ENCODE measurements at regions not wholly inside any gene's neighbourhood (a gene's known extent, or its start where the extent isn't known, plus 50 kb on each side); places are given as distances from the start of the nearest gene placed in this dataset.
"Not testable (repeated sequence)": the region's sequence is repeated elsewhere in the genome, so short reads cannot be mapped to it uniquely, and the experiment has no call there.

- Histone ChIP-seq H4K20me1 (ENCODE audit: insufficient read depth, low read length) (no peaks in the 10 kb centered on the region), H3K9ac (ENCODE audit: low read depth, low read length) (no peak overlapping the region), H3K79me2 (ENCODE audit: insufficient read depth, low read length) (no peaks in the 10 kb centered on the region), H3K4me1 (ENCODE audit: insufficient read depth, low read length) (no peaks in the 10 kb centered on the region), H3K9me3 (ENCODE audit: insufficient read depth, low read length, severe bottlenecking) (no peaks in the 10 kb centered on the region), H3K27ac (ENCODE audit: low read length) (no peak overlapping the region), H3K4me3 (ENCODE audit: low read depth in 1 of 2, low read length in 2 of 2) (no peak overlapping the region), H3K36me3 (ENCODE audit: insufficient read depth, low read length) (no peaks in the 10 kb centered on the region), H3K27me3 (ENCODE audit: insufficient read depth, low read length, poor library complexity) (no peaks in the 10 kb centered on the region), H2AFZ (ENCODE audit: low read depth, low read length) (no peak overlapping the region), H3K4me2 (ENCODE audit: insufficient read depth, low read length) (no peak overlapping the region)
- no peak for DNase-seq
- TF ChIP-seq EZH2 (IDR thresholded peaks at IDR 0.05; ENCODE audit: borderline replicate concordance, low read depth, low read length, severe bottlenecking) = no peak
- TF ChIP-seq CTCF (IDR thresholded peaks at IDR 0.05; ENCODE audit: borderline replicate concordance, extremely low read depth, low read length, poor library complexity, severe bottlenecking) = no peak
- ATAC-seq (ENCODE audit: insufficient read depth, low read depth) = no peak
These were observed 312.4 kb upstream of the DIPK2B start for GRCh38 chrX:45513042-45513441.

- H3K79me2 ChIP-seq (ENCODE audit: insufficient read depth, low read length) = no peaks in the 10 kb centered on the region
- no peak overlapping the region for H2AFZ ChIP-seq (ENCODE audit: low read depth, low read length)
- H3K36me3 ChIP-seq (ENCODE audit: insufficient read depth, low read length) = no peaks in the 10 kb centered on the region
- no peak for ATAC-seq (ENCODE audit: insufficient read depth, low read depth)
- no peaks in the 10 kb centered on the region for H3K4me1 ChIP-seq (ENCODE audit: insufficient read depth, low read length)
- H3K4me3 ChIP-seq (ENCODE audit: low read depth in 1 of 2, low read length in 2 of 2) = no peak overlapping the region
- no peak overlapping the region for H3K27ac ChIP-seq (ENCODE audit: low read length)
- no peaks in the 10 kb centered on the region for H3K9me3 ChIP-seq (ENCODE audit: insufficient read depth, low read length, severe bottlenecking)
- no peak for DNase-seq
- no peaks in the 10 kb centered on the region for H4K20me1 ChIP-seq (ENCODE audit: insufficient read depth, low read length)
- H3K9ac ChIP-seq (ENCODE audit: low read depth, low read length) = no peak overlapping the region
- no peak for TF ChIP-seq EZH2 (IDR thresholded peaks at IDR 0.05; ENCODE audit: borderline replicate concordance, low read depth, low read length, severe bottlenecking)
- no peak for TF ChIP-seq CTCF (IDR thresholded peaks at IDR 0.05; ENCODE audit: borderline replicate concordance, extremely low read depth, low read length, poor library complexity, severe bottlenecking)
- H3K27me3 ChIP-seq (ENCODE audit: insufficient read depth, low read length, poor library complexity) = no peaks in the 10 kb centered on the region
- no peak overlapping the region for H3K4me2 ChIP-seq (ENCODE audit: insufficient read depth, low read length)
These were observed 307.8 kb upstream of the DIPK2B start for GRCh38 chrX:45508454-45508853.

GRCh38 chrX:45506149-45506730, 305.6 kb upstream of the DIPK2B start:
- Histone ChIP-seq H4K20me1 (ENCODE audit: insufficient read depth, low read length) (no peaks in the 10 kb centered on the region), H3K9me3 (ENCODE audit: insufficient read depth, low read length, severe bottlenecking) (no peaks in the 10 kb centered on the region), H3K27ac (ENCODE audit: low read length) (no peak overlapping the region), H3K27me3 (ENCODE audit: insufficient read depth, low read length, poor library complexity) (no peaks in the 10 kb centered on the region), H3K9ac (ENCODE audit: low read depth, low read length) (no peak overlapping the region), H3K79me2 (ENCODE audit: insufficient read depth, low read length) (no peaks in the 10 kb centered on the region), H3K4me3 (ENCODE audit: low read depth in 1 of 2, low read length in 2 of 2) (no peak overlapping the region), H3K36me3 (ENCODE audit: insufficient read depth, low read length) (no peaks in the 10 kb centered on the region), H2AFZ (ENCODE audit: low read depth, low read length) (no peak overlapping the region), H3K4me1 (ENCODE audit: insufficient read depth, low read length) (no peaks in the 10 kb centered on the region), H3K4me2 (ENCODE audit: insufficient read depth, low read length) (no peak overlapping the region)
- no peak for ATAC-seq (ENCODE audit: insufficient read depth, low read depth)
- no peak for TF ChIP-seq EZH2 (IDR thresholded peaks at IDR 0.05; ENCODE audit: borderline replicate concordance, low read depth, low read length, severe bottlenecking)
- TF ChIP-seq CTCF (IDR thresholded peaks at IDR 0.05; ENCODE audit: borderline replicate concordance, extremely low read depth, low read length, poor library complexity, severe bottlenecking) = no peak
- DNase-seq = no peak

- Histone ChIP-seq H3K79me2 (ENCODE audit: insufficient read depth, low read length) (no peaks in the 10 kb centered on the region), H2AFZ (ENCODE audit: low read depth, low read length) (no peak overlapping the region), H3K27me3 (ENCODE audit: insufficient read depth, low read length, poor library complexity) (no peaks in the 10 kb centered on the region), H3K4me1 (ENCODE audit: insufficient read depth, low read length) (no peaks in the 10 kb centered on the region), H3K9me3 (ENCODE audit: insufficient read depth, low read length, severe bottlenecking) (no peaks in the 10 kb centered on the region), H4K20me1 (ENCODE audit: insufficient read depth, low read length) (no peaks in the 10 kb centered on the region), H3K4me2 (ENCODE audit: insufficient read depth, low read length) (no peak overlapping the region), H3K27ac (ENCODE audit: low read length) (no peak overlapping the region), H3K4me3 (ENCODE audit: low read depth in 1 of 2, low read length in 2 of 2) (no peak overlapping the region), H3K9ac (ENCODE audit: low read depth, low read length) (no peak overlapping the region), H3K36me3 (ENCODE audit: insufficient read depth, low read length) (no peaks in the 10 kb centered on the region)
- TF ChIP-seq CTCF (IDR thresholded peaks at IDR 0.05; ENCODE audit: borderline replicate concordance, extremely low read depth, low read length, poor library complexity, severe bottlenecking) (no peak), EZH2 (IDR thresholded peaks at IDR 0.05; ENCODE audit: borderline replicate concordance, low read depth, low read length, severe bottlenecking) (no peak)
- ATAC-seq (ENCODE audit: insufficient read depth, low read depth) (no peak), DNase-seq (no peak)
These were observed 304.5 kb upstream of the DIPK2B start for GRCh38 chrX:45505214-45505613.

- DNase-seq; H3K36me3 ChIP-seq (ENCODE audit: insufficient read depth, low read length); H2AFZ ChIP-seq (ENCODE audit: low read depth, low read length); H3K4me2 ChIP-seq (ENCODE audit: insufficient read depth, low read length); H3K9me3 ChIP-seq (ENCODE audit: insufficient read depth, low read length, severe bottlenecking); H3K79me2 ChIP-seq (ENCODE audit: insufficient read depth, low read length); H3K4me3 ChIP-seq (ENCODE audit: low read depth in 1 of 2, low read length in 2 of 2); H3K27ac ChIP-seq (ENCODE audit: low read length); H3K4me1 ChIP-seq (ENCODE audit: insufficient read depth, low read length); H3K9ac ChIP-seq (ENCODE audit: low read depth, low read length); H3K27me3 ChIP-seq (ENCODE audit: insufficient read depth, low read length, poor library complexity); ATAC-seq (ENCODE audit: insufficient read depth, low read depth); H4K20me1 ChIP-seq (ENCODE audit: insufficient read depth, low read length): not testable (repeated sequence)
These were observed 303.2 kb upstream of the DIPK2B start for GRCh38 chrX:45503787-45504362.
